Body of pancreas (tissue), 4 donors: ENCODE measurements at regions not wholly inside any gene's neighbourhood (a gene's known extent, or its start where the extent isn't known, plus 50 kb on each side); places are given as distances from the start of the nearest gene placed in this dataset.

ENCODE experiments used
- ATAC-seq: fragments of 150-250 bp; one replicate; pipeline ENCODE4 v1.9.1; 2016
- DNase-seq, 4 donors: peaks; one replicate each; pipeline ENCODE4 v3.0.0-alpha.2; 2019
- H3K27ac ChIP-seq, 4 donors: fragments of 200-600 bp; sonication (generic); 1 replicate in 3 of 4; 2 replicates in 1 of 4; pipeline versions ENCODE4 v1.5.1 to v1.6.1; 2016 to 2019; ENCODE audit warnings: mild to moderate bottlenecking in 1 of 4, mixed read lengths in 1 of 4, moderate library complexity in 1 of 4
- H3K27me3 ChIP-seq, 2 donors: fragments of 200-600 bp; sonication (generic); one replicate each; pipeline ENCODE4 v1.6.0; 2016; ENCODE audit warnings: mild to moderate bottlenecking in 1 of 2
- H3K36me3 ChIP-seq, 2 donors: fragments of 200-600 bp; sonication (generic); replicated peaks in 1 of 2; 2 replicates each; pipeline ENCODE4 v1.5.1; 2016; ENCODE audit warnings: low read depth in 2 of 2; ENCODE audit not compliant: insufficient read depth in 1 of 2
- H3K4me1 ChIP-seq: fragments of 200-600 bp; sonication (generic); one replicate; pipeline ENCODE4 v1.6.0; 2016
- H3K4me3 ChIP-seq, 2 donors: fragments of 200-600 bp; sonication (generic); 1 replicate in 1 of 2; 2 replicates in 1 of 2; pipeline ENCODE4 v1.5.1; 2016 to 2019
- H3K9me3 ChIP-seq, 3 donors: fragments of 200-600 bp; sonication (generic); 1 replicate in 2 of 3; 2 replicates in 1 of 3; pipeline ENCODE4 v1.5.1; 2016
- CTCF ChIP-seq, 7 experiments: fragments of 450-650 bp in 4 of 7; fragments of 200-600 bp in 3 of 7; sonication (generic) in 3 of 7; IDR thresholded peaks; one replicate each; pipeline ENCODE4 v1.5.1; 2016 to 2019; ENCODE audit warnings: antibody characterized with exemption in 7 of 7
- POLR2A ChIP-seq, 3 donors: fragments of 450-650 bp; IDR thresholded peaks; one replicate each; pipeline ENCODE4 v1.6.1; 2016; ENCODE audit warnings: antibody characterized with exemption in 3 of 3, mild to moderate bottlenecking in 2 of 3
- WGBS, 2 donors: methylation state at CpG; one replicate each; pipeline ENCODE4 v1.1.5; 2017; 5-methylcytosine and 5-hydroxymethylcytosine counted together
- intact Hi-C: fragments of 100-400 bp; cut with DNase I; formaldehyde crosslinking; loops from one replicate; pipeline ENCODE4 v1.15.1; 2023

- ATAC-seq = no peak
- H3K4me3 ChIP-seq = no peak overlapping the region
- no peaks in the 10 kb centered on the region for H3K9me3 ChIP-seq
- no peak for DNase-seq
- no peaks in the 10 kb centered on the region for H3K27me3 ChIP-seq
- H3K27ac ChIP-seq = no peak overlapping the region
- no peaks in the 10 kb centered on the region for H3K36me3 ChIP-seq
- intact Hi-C loops = no loop called here
- H3K4me1 ChIP-seq = no peaks in the 10 kb centered on the region
- 57 to 59% methylated on average over 4 of the region's 4 CpGs for WGBS, 2 donors
- TF ChIP-seq CTCF (IDR thresholded peaks at IDR 0.05) (no peak), POLR2A (IDR thresholded peaks at IDR 0.05) (no peak)
These were observed 311.4 kb downstream of the HACE1 start for GRCh38 chr6:104548297-104548696.

- Histone ChIP-seq H3K27ac (no peak overlapping the region), H3K27me3 (no peaks in the 10 kb centered on the region), H3K9me3 (no peaks in the 10 kb centered on the region), H3K4me3 (no peak overlapping the region), H3K36me3 (no peaks in the 10 kb centered on the region), H3K4me1 (no peaks in the 10 kb centered on the region)
- WGBS, 2 donors = 64 to 91% methylated on average over 1 of the region's 1 CpG
- ATAC-seq (no peak), DNase-seq (no peak)
- intact Hi-C loops = no loop called here
- TF ChIP-seq POLR2A (IDR thresholded peaks at IDR 0.05) (no peak), CTCF (IDR thresholded peaks at IDR 0.05) (no peak)
These were observed 318.3 kb downstream of the HACE1 start for GRCh38 chr6:104541411-104541810.

GRCh38 chr6:104540743-104541142 is 319.0 kb downstream of the HACE1 start:
- no peaks in the 10 kb centered on the region for H3K27me3 ChIP-seq
- H3K4me1 ChIP-seq = no peaks in the 10 kb centered on the region
- no peaks in the 10 kb centered on the region for H3K36me3 ChIP-seq
- DNase-seq (no peak), ATAC-seq (no peak)
- no peak overlapping the region for H3K4me3 ChIP-seq
- intact Hi-C loops = no loop called here
- no peak overlapping the region for H3K27ac ChIP-seq
- no peaks in the 10 kb centered on the region for H3K9me3 ChIP-seq
- TF ChIP-seq POLR2A (IDR thresholded peaks at IDR 0.05) (no peak), CTCF (IDR thresholded peaks at IDR 0.05) (no peak)

GRCh38 chr6:104539173-104539572 is 320.5 kb downstream of the HACE1 start:
- Histone ChIP-seq H3K27me3 (no peaks in the 10 kb centered on the region), H3K9me3 (no peaks in the 10 kb centered on the region), H3K36me3 (no peaks in the 10 kb centered on the region), H3K27ac (no peak overlapping the region), H3K4me3 (no peak overlapping the region), H3K4me1 (no peaks in the 10 kb centered on the region)
- DNase-seq = no peak
- intact Hi-C loops = no loop called here
- no peak for ATAC-seq
- TF ChIP-seq CTCF (IDR thresholded peaks at IDR 0.05) (no peak), POLR2A (IDR thresholded peaks at IDR 0.05) (no peak)

DNA sequence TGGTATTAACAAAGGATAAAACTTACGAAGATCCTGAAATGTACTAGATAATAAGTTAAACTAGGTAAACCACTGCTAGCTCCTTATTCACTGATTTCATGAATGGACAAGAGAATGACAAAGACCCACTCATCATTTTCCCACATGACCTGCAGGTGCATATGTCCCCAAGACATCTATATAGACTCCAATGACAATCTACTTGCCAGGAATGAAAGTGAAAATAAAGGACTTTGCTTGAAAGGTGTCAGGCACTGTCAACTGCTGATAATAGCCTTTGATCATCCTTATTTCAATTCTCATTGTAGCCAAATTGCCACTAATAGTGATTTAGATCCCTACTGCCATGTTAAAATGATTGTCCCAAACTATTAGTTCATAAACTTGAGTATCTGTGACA is 321.8 kb downstream of the HACE1 start:
- intact Hi-C loops = no loop called here
- no peak for ATAC-seq
- Histone ChIP-seq H3K36me3 (no peaks in the 10 kb centered on the region), H3K4me1 (no peaks in the 10 kb centered on the region), H3K27me3 (no peaks in the 10 kb centered on the region), H3K27ac (no peak overlapping the region), H3K4me3 (no peak overlapping the region), H3K9me3 (no peaks in the 10 kb centered on the region)
- DNase-seq = no peak
- WGBS, 2 donors = 83 to 95% methylated on average over 1 of the region's 1 CpG
- no peak for TF ChIP-seq POLR2A (IDR thresholded peaks at IDR 0.05)
- no peak for TF ChIP-seq CTCF (IDR thresholded peaks at IDR 0.05)
